Neuronal stem cell (in vitro differentiated cells): ENCODE measurements at regions not wholly inside any gene's neighbourhood (a gene's known extent, or its start where the extent isn't known, plus 50 kb on each side); places are given as distances from the start of the nearest gene placed in this dataset.

Experiments
- DNase-seq: peaks from one replicate; pipeline ENCODE4 v3.0.0-alpha.2; 2013; ENCODE audit warnings: low spot score
- H2AFZ ChIP-seq: one replicate; pipeline ENCODE4 v1.6.1; 2013; ENCODE audit warnings: mild to moderate bottlenecking, low read length, inconsistent platforms
- H2AK5ac ChIP-seq: 2 replicates; pipeline ENCODE4 v1.6.1; 2013; ENCODE audit warnings: low read depth, mild to moderate bottlenecking, inconsistent platforms, low read length, moderate library complexity, mixed read lengths
- H2BK120ac ChIP-seq: 2 replicates; pipeline ENCODE4 v1.6.1; 2013; ENCODE audit warnings: low read depth, mild to moderate bottlenecking, inconsistent platforms, low read length, moderate library complexity, mixed read lengths
- H2BK12ac ChIP-seq: one replicate; pipeline ENCODE4 v1.6.1; 2013; ENCODE audit warnings: low read length, inconsistent platforms
- H2BK15ac ChIP-seq: 2 replicates; pipeline ENCODE4 v1.6.1; 2013; ENCODE audit warnings: mild to moderate bottlenecking, low read length, inconsistent platforms, mixed read lengths
- H2BK5ac ChIP-seq: one replicate; pipeline ENCODE4 v1.6.1; 2013; ENCODE audit warnings: inconsistent platforms, mild to moderate bottlenecking, low read length, moderate library complexity
- H3K14ac ChIP-seq: one replicate; pipeline ENCODE4 v1.6.1; 2013; ENCODE audit warnings: low read length, inconsistent platforms
- H3K18ac ChIP-seq: 2 replicates; pipeline ENCODE4 v1.6.1; 2013; ENCODE audit warnings: low read length, inconsistent platforms
- H3K23ac ChIP-seq: 2 replicates; pipeline ENCODE4 v1.6.1; 2013; ENCODE audit warnings: low read depth, mild to moderate bottlenecking, mixed read lengths, low read length, inconsistent platforms; ENCODE audit not compliant: poor library complexity
- H3K27ac ChIP-seq: replicated peaks from 3 replicates; pipeline ENCODE4 v1.5.1; 2013; ENCODE audit warnings: low read length, inconsistent platforms
- H3K27me3 ChIP-seq, 3 experiments: 2 replicates each; pipeline ENCODE4 v1.6.1; 2013; ENCODE audit warnings: low read length in 3 of 3, mild to moderate bottlenecking in 2 of 3, inconsistent platforms in 1 of 3, low read depth in 1 of 3, mixed read lengths in 1 of 3, moderate library complexity in 1 of 3; ENCODE audit not compliant: control insufficient read depth in 3 of 3, insufficient read depth in 3 of 3
- H3K36me3 ChIP-seq, 2 donors: replicated peaks in 1 of 2; 2 replicates each; pipeline ENCODE4 v1.6.1; 2013; ENCODE audit warnings: low read length in 2 of 2; ENCODE audit not compliant: control insufficient read depth in 2 of 2, insufficient read depth in 2 of 2
- H3K4ac ChIP-seq: 2 replicates; pipeline ENCODE4 v1.6.1; 2013; ENCODE audit warnings: inconsistent platforms, mild to moderate bottlenecking, low read length, moderate library complexity
- H3K4me1 ChIP-seq, 2 donors: 1 replicate in 1 of 2; 2 replicates in 1 of 2; pipeline ENCODE4 v1.6.1; 2013; ENCODE audit warnings: low read length in 2 of 2, low read depth in 1 of 2; ENCODE audit not compliant: control insufficient read depth in 2 of 2, insufficient read depth in 1 of 2
- H3K4me2 ChIP-seq: one replicate; pipeline ENCODE4 v1.6.1; 2013; ENCODE audit warnings: mild to moderate bottlenecking, low read length, inconsistent platforms; ENCODE audit not compliant: insufficient read depth, poor library complexity, severe bottlenecking
- H3K4me3 ChIP-seq, 2 donors: 2 replicates each; pipeline ENCODE4 v1.5.1; 2013; ENCODE audit warnings: low read length in 2 of 2, mild to moderate bottlenecking in 2 of 2, inconsistent platforms in 1 of 2, moderate library complexity in 1 of 2
- H3K79me1 ChIP-seq: one replicate; pipeline ENCODE4 v1.6.1; 2013; ENCODE audit warnings: low read depth, mild to moderate bottlenecking, inconsistent platforms, low read length, moderate library complexity
- H3K9ac ChIP-seq: one replicate; pipeline ENCODE4 v1.6.1; 2013; ENCODE audit warnings: mild to moderate bottlenecking, low read depth, low read length, inconsistent platforms; ENCODE audit not compliant: poor library complexity
- H3K9me3 ChIP-seq, 2 donors: replicated peaks in 1 of 2; 2 replicates each; pipeline versions ENCODE3 to v1.6.1; 2013; ENCODE audit warnings: low read length in 2 of 2, mild to moderate bottlenecking in 2 of 2, inconsistent platforms in 1 of 2, low read depth in 1 of 2, mixed read lengths in 1 of 2, moderate library complexity in 1 of 2; ENCODE audit not compliant: control insufficient read depth in 2 of 2, insufficient read depth in 1 of 2
- H4K8ac ChIP-seq: one replicate; pipeline ENCODE4 v1.6.1; 2013; ENCODE audit warnings: low read depth, mild to moderate bottlenecking, inconsistent platforms, low read length, moderate library complexity
- H4K91ac ChIP-seq: one replicate; pipeline ENCODE4 v1.6.1; 2013; ENCODE audit warnings: low read length, low read depth, mild to moderate bottlenecking, inconsistent platforms; ENCODE audit not compliant: poor library complexity
- WGBS, 2 donors: extraction: QIAGEN DNeasy Blood & Tissue Kit; methylation state at CpG; one replicate each; pipeline ENCODE4 v1.1.7; 2013; ENCODE audit warnings: missing lambda C conversion rate in 2 of 2, mixed read lengths in 1 of 2; ENCODE audit not compliant: insufficient read length in 2 of 2, insufficient replicate concordance in 1 of 2; ENCODE audit errors: extremely low coverage in 2 of 2; 5-methylcytosine and 5-hydroxymethylcytosine counted together

DNA sequence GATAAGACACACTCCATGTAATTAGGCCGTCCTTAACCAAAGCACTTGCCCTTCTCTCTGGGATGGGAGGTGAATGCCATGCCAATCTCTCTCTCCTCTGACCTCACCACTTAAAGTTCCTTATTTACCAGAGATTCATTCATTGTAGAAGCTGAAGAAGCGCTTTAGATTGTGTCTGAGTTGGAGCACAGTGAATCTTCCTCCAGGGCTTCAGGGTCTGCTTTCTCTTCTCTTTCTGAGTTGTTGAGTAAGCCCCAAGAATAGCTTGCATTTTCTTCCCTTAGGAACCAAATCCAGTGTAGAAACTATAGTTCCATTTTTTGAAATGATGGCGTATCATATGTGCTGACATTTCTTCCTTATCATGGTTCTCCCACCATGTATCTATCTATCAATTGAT lies 104.5 kb upstream of the MAML3 start:
- Histone ChIP-seq H3K27me3 (peaks cover 0 to 4% (median 0%) of the 10 kb centered on the region in 3 experiments), H4K8ac (no peak overlapping the region), H3K36me3 (no peaks in the 10 kb centered on the region), H2AFZ (no peak overlapping the region), H3K9ac (no peak overlapping the region), H3K4ac (no peak overlapping the region), H4K91ac (no peak overlapping the region), H3K4me2 (no peak overlapping the region), H3K9me3 (no peaks in the 10 kb centered on the region), H3K23ac (no peak overlapping the region), H3K27ac (no peak overlapping the region), H3K4me3 (no peak overlapping the region), H3K4me1 (peaks cover 4% of the 10 kb centered on the region in 2 donors), H3K79me1 (no peaks in the 10 kb centered on the region), H3K18ac (no peak overlapping the region), H2BK15ac (no peak overlapping the region), H2BK5ac (no peak overlapping the region), H2BK12ac (no peak overlapping the region), H3K14ac (no peak overlapping the region), H2AK5ac (no peak overlapping the region), H2BK120ac (no peak overlapping the region)
- no CpG with 5 or more reads among the region's 3 CpGs for WGBS, 2 donors
- DNase-seq: no peak

DNA sequence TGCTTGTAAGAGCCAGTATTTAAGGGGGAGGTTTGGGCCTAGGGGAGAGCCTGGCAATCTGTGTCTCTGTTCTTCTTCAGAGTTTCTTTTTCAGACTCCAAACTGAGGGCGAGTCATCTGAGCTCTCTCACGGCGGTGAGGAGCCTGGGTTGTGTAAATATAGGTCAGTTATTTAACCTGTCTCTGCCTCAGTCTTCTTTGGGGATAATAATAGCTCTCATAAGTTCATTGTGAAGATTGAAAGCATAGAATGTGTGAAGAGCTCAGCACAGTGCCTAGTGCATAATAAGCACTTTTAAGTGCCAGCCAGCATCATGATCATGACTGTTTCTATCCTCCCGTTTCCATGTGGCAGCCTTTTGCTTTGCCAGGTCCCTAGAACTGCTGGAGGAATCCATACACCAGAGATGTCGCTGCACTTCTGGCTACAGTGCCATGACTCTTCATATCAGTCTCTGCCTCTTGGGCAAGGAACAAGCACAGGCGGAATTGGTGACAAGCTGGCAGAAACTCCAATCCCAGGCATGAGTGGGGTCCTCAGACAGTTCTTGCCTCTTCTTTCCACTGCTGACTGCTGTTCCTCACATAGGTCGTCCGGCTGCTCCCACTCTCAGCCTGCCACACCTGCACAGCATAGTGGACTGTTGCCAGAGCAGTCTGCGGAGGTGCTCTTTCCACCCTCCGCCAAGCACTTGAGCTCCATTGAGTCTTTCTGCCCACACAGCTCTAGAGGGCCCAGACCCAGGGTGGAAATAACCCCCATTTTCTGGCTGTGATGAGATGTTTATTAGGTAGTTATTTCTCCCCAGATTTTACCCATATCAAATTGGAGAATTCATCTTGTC lies 103.7 kb upstream of the MAML3 start:
- Histone ChIP-seq H3K27ac (no peak overlapping the region), H2BK120ac (no peak overlapping the region), H4K8ac (no peak overlapping the region)

DNA sequence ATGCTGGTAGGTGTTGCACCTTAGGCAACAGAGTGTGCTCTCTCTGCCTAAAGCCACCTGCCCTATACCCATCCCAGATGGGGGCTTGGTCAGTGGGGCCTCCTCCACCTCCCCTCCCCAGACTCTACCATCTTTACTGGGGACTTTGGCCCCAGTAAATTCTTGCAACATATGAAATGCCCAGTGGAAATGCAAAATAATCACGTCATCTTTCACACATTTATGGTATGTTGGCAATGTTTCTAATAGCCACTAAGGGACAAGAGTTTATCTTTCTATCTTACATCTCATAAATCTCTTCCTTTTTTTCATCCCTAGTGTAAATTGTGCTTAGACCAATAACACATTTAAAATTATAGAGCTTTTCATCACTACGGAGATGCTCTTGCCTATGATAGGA lies 103.0 kb upstream of the MAML3 start:
- Histone ChIP-seq H2AK5ac (no peak overlapping the region), H3K36me3 (no peaks in the 10 kb centered on the region), H2BK15ac (no peak overlapping the region), H3K4me3 (no peak overlapping the region), H2AFZ (peak overlapping the region; percentile 50), H3K4me1 (peaks cover 11 to 13% of the 10 kb centered on the region in 2 donors), H3K79me1 (no peaks in the 10 kb centered on the region), H3K14ac (no peak overlapping the region), H3K4ac (no peak overlapping the region), H3K18ac (no peak overlapping the region), H3K9ac (no peak overlapping the region), H3K9me3 (no peaks in the 10 kb centered on the region), H2BK12ac (no peak overlapping the region), H4K91ac (no peak overlapping the region), H2BK5ac (no peak overlapping the region), H3K27ac (no peak overlapping the region), H3K23ac (no peak overlapping the region), H3K27me3 (peaks cover 0 to 4% (median 0%) of the 10 kb centered on the region in 3 experiments), H2BK120ac (no peak overlapping the region), H3K4me2 (no peak overlapping the region), H4K8ac (no peak overlapping the region)
- WGBS, 2 donors: no CpG with 5 or more reads among the region's 2 CpGs
- no peak for DNase-seq

More for the DNA sequence above, 103.7 kb upstream of the MAML3 start:
- Histone ChIP-seq H3K4ac (no peak overlapping the region), H3K14ac (no peak overlapping the region), H3K4me2 (no peak overlapping the region), H2BK15ac (no peak overlapping the region), H2BK12ac (no peak overlapping the region), H2BK5ac (no peak overlapping the region), H4K91ac (no peak overlapping the region), H3K36me3 (no peaks in the 10 kb centered on the region), H3K9ac (no peak overlapping the region), H2AK5ac (peak overlapping the region; percentile 16), H3K23ac (no peak overlapping the region), H3K79me1 (no peaks in the 10 kb centered on the region), H3K4me3 (no peak overlapping the region), H3K18ac (no peak overlapping the region), H3K9me3 (no peaks in the 10 kb centered on the region), H3K27me3 (peaks cover 0 to 4% (median 0%) of the 10 kb centered on the region in 3 experiments), H3K4me1 (peaks cover 5 to 7% of the 10 kb centered on the region in 2 donors), H2AFZ (peak overlapping the region; percentile 50)
- WGBS, 2 donors: no CpG with 5 or more reads among the region's 10 CpGs
- no peak for DNase-seq

GRCh38 chr4:140256335-140256734 lies 102.4 kb upstream of the MAML3 start:
- H4K91ac ChIP-seq: no peak overlapping the region

More at GRCh38 chr4:140256335-140256734, 102.4 kb upstream of the MAML3 start:
- H3K27me3 ChIP-seq: no peaks in the 10 kb centered on the region
- no peak overlapping the region for H4K8ac ChIP-seq
- H3K4me1 ChIP-seq: peaks cover 14 to 15% of the 10 kb centered on the region in 2 donors
- no peak overlapping the region for H3K4me3 ChIP-seq
- H3K9me3 ChIP-seq: no peaks in the 10 kb centered on the region
- no peak overlapping the region for H3K4me2 ChIP-seq
- no peak overlapping the region for H3K18ac ChIP-seq
- H2BK12ac ChIP-seq: no peak overlapping the region
- H3K14ac ChIP-seq: no peak overlapping the region
- no peak overlapping the region for H2AFZ ChIP-seq
- H2BK5ac ChIP-seq: no peak overlapping the region
- H3K9ac ChIP-seq: no peak overlapping the region
- no peak overlapping the region for H2BK120ac ChIP-seq
- no CpG with 5 or more reads among the region's 2 CpGs for WGBS, 2 donors
- no peak overlapping the region for H3K27ac ChIP-seq
- no peak overlapping the region for H3K23ac ChIP-seq
- H3K4ac ChIP-seq: no peak overlapping the region
- H2BK15ac ChIP-seq: no peak overlapping the region
- no peak for DNase-seq
- H3K79me1 ChIP-seq: no peaks in the 10 kb centered on the region
- H3K36me3 ChIP-seq: no peaks in the 10 kb centered on the region
- no peak overlapping the region for H2AK5ac ChIP-seq
